ENCODE measurements at regions not wholly inside any gene's neighbourhood (a gene's known extent, or its start where the extent isn't known, plus 50 kb on each side); places are given as distances from the start of the nearest gene placed in this dataset.
"Not testable (repeated sequence)": the region's sequence is repeated elsewhere in the genome, so short reads cannot be mapped to it uniquely, and the experiment has no call there.

DNA sequence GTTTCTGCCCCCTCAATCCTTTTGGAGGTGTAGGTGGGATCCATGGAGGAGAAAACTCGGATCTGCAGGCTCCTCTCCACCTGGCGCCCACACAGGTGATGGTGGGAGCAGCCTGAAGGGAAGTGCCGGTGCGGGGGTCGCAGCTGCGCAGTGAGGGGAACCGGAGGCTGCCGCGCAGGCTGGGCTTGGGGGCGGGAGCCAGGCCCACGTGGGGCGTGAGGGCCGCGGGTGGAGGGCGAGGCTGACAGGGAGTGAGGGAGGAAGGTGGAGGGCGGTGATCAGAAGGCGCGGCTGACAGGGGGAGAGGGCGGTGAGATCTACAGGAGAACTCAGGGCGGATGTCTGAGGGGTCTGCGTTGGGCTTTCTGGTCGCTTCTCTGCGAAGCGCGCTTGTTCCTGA lies 414.7 kb upstream of the NPAP1 start:
- TF ChIP-seq, protein P1, sequence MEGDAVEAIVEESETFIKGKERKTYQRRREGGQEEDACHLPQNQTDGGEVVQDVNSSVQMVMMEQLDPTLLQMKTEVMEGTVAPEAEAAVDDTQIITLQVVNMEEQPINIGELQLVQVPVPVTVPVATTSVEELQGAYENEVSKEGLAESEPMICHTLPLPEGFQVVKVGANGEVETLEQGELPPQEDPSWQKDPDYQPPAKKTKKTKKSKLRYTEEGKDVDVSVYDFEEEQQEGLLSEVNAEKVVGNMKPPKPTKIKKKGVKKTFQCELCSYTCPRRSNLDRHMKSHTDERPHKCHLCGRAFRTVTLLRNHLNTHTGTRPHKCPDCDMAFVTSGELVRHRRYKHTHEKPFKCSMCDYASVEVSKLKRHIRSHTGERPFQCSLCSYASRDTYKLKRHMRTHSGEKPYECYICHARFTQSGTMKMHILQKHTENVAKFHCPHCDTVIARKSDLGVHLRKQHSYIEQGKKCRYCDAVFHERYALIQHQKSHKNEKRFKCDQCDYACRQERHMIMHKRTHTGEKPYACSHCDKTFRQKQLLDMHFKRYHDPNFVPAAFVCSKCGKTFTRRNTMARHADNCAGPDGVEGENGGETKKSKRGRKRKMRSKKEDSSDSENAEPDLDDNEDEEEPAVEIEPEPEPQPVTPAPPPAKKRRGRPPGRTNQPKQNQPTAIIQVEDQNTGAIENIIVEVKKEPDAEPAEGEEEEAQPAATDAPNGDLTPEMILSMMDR (conservative IDR thresholded peaks at IDR 0.05 in 1 of 2, IDR thresholded peaks at IDR 0.05 in 1 of 2; ENCODE audit: low read depth in 1 of 2, low read length in 2 of 2), result not testable (repeated sequence)
- not testable (repeated sequence) for TF ChIP-seq EZH2 (IDR thresholded peaks at IDR 0.05; ENCODE audit: low read length, missing control alignments)

All from fibroblast of lung (primary cell).